ENCODE measurements at regions not wholly inside any gene's neighbourhood (a gene's known extent, or its start where the extent isn't known, plus 50 kb on each side); places are given as distances from the start of the nearest gene placed in this dataset.
"Not testable (repeated sequence)": the region's sequence is repeated elsewhere in the genome, so short reads cannot be mapped to it uniquely, and the experiment has no call there.

DNA sequence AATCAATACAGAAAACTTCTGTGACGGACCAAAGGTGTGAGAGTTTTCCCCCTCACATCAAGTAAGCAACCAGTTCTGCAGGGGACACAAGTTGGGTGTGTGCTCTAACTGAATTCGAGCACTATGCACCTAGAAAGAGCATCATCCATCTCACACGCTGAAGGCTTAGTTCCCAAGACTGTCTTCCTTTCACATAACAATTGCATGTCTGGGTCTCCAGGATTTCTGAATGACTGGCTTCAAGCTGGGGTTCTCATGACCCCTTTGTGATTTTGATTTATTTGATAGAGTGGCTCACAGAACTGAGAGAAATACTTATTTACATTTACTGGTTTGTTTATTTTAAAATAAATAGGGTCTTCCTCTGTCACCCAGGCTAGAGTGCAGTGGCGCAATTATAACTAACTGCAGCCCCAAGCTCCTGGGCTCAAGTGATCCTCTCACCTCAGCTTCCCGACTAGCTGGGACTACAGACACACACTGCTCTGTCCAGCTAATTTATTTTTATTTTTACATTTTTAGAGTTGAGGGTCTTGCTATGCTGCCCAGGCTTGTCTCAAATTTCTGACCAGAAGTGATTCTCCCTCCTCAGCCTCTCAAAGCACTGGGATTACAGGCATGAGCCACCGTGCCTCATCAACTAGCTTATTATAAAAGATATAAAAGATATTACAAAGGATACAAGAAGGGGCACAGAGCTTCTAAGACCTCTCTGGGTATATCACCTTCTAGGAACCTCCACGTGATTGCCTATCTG, 316.7 kb upstream of the CDH12 start:
- no peak for DNase-seq
- H3K4me3 ChIP-seq = no peak overlapping the region
- no peaks in the 10 kb centered on the region for H3K36me3 ChIP-seq
- no peaks in the 10 kb centered on the region for H3K27me3 ChIP-seq
- H3K9me3 ChIP-seq = no peaks in the 10 kb centered on the region

DNA sequence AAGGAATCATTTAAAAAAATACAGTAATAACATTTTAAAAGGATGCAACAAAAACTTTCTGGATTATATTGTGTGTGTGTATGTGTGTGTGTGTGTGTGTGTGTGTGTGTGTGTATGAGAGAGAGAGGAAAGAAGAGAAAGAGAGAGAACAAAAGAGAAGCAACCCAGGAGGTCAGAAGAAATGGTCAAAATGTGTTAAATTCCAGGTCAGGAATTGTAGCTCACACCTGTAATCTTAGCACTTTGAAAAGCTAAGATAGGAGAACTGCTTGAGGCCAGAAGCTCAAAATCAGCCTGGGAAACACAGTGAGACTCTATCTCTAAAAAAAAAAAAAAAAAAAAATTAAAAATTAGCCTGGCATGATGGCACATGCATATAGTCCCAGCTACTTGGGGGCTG, 311.8 kb upstream of the CDH12 start:
- no peak overlapping the region for H3K4me3 ChIP-seq
- no peak for DNase-seq
- no peaks in the 10 kb centered on the region for H3K9me3 ChIP-seq
- no peaks in the 10 kb centered on the region for H3K36me3 ChIP-seq
- H3K27me3 ChIP-seq = no peaks in the 10 kb centered on the region

DNA sequence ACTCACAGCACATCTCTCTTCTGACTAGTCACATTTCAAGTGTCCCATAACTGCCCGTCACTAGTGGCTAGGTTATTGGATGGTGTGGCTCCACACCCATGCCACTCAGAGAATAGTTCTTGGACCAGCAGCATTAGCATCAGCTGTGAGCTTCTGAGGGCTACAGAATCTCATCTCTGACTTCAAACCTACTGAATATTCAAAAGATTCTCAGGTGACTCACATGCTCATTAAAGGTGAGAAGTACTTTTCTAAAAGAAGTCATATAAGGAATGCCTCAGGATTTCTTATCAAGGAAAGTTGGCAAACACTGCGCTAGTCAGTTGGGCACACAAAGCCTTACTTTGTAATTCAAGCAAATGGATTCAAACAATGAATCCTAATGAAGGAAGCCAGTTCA, 305.0 kb upstream of the CDH12 start:
- no peak for DNase-seq
- Histone ChIP-seq H3K27me3 (no peaks in the 10 kb centered on the region), H3K9me3 (no peaks in the 10 kb centered on the region), H3K36me3 (no peaks in the 10 kb centered on the region), H3K4me3 (no peak overlapping the region)

DNA sequence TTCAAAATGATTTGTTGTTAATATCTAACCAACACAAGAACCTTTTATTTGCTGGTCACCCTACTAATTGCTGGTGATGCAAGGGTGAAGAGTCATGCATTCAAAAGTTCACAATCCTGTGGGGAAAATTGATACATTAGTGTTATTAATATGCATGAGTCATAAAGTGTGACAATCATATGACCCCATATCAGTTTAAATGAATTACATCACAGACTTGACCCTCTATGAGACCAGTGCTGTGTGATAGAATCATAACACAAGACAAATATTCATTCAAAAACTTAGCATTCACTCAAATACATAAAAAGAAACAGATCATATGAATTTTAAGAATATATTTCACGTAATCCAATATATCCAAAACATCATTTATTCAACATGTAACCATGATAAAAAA, 304.6 kb upstream of the CDH12 start:
- H3K4me3 ChIP-seq = no peak overlapping the region
- DNase-seq = no peak

DNA sequence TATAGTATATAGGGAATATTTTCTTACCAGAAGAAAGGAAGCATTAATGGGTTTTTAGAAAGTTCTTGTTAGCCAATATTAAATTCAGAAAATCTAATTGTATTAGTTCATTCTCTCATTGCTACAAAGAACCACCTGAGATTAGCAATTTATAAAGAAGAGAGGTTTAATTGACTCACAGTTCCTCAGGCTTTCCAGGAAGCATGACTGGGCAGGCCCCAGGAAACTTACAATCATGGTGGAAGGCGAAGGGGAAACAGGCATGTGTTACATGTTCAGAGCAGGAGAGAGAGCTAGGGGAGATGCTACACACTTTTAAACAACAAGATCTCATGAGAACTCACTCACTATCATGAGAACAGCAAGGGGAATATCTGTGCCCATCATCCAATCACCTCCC, 304.0 kb upstream of the CDH12 start:
- H3K36me3 ChIP-seq = no peaks in the 10 kb centered on the region
- no peak overlapping the region for H3K4me3 ChIP-seq
- no peaks in the 10 kb centered on the region for H3K27me3 ChIP-seq
- DNase-seq = no peak
- H3K9me3 ChIP-seq = no peaks in the 10 kb centered on the region

More for the DNA sequence above, 304.6 kb upstream of the CDH12 start:
- Histone ChIP-seq H3K27me3 (no peaks in the 10 kb centered on the region), H3K9me3 (no peaks in the 10 kb centered on the region), H3K36me3 (no peaks in the 10 kb centered on the region)

DNA sequence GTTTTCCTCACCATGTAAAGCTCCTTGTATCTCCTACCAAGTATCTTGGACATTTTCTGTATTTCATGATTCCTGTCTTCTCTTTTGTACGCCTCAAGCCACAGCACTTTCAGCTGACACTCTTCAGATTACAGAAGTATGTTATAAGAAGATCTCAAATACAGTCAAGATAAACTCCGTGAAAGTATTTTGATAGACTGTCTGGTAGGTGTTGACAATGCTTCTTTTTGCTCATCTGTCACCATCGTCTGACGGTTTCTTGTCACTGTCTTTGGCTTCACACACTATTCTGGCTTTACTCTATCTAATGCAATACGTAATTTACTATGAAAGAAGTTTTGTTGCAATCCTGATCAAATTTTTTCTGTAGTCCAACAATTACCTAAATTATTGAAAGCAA, 294.5 kb upstream of the CDH12 start:
- no peaks in the 10 kb centered on the region for H3K36me3 ChIP-seq
- 0 out of 2 replicates have a peak, but pooled peaks cover 4% of the 10 kb centered on the region for H3K9me3 ChIP-seq
- H3K27me3 ChIP-seq = no peaks in the 10 kb centered on the region
- no peak for DNase-seq
- no peak overlapping the region for H3K4me3 ChIP-seq

DNA sequence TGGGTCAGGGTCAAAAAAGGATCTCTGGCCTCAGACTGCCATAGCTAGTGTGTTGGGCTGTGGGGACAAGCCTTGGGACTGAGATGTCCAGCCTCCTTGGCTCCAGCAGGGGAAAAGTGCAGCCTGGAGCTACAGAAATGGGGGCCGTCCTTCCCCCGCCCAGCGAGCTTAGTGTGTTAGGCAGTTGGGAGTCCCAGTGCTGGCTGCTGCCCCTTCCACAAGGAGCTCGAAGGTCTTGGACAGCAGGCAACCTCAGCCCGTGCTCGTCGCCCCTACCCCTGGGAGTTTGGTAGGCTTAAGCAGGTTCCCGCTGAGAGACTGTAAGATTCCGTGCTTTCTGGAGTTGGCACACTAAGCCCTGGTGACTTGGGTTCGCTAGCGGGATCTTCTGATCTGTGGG, 293.0 kb upstream of the CDH12 start:
- no peak for DNase-seq
- Histone ChIP-seq H3K4me3 (no peak overlapping the region), H3K27me3 (no peaks in the 10 kb centered on the region), H3K9me3 (0 out of 2 replicates have a peak, but pooled peaks cover 4% of the 10 kb centered on the region), H3K36me3 (no peaks in the 10 kb centered on the region)

DNA sequence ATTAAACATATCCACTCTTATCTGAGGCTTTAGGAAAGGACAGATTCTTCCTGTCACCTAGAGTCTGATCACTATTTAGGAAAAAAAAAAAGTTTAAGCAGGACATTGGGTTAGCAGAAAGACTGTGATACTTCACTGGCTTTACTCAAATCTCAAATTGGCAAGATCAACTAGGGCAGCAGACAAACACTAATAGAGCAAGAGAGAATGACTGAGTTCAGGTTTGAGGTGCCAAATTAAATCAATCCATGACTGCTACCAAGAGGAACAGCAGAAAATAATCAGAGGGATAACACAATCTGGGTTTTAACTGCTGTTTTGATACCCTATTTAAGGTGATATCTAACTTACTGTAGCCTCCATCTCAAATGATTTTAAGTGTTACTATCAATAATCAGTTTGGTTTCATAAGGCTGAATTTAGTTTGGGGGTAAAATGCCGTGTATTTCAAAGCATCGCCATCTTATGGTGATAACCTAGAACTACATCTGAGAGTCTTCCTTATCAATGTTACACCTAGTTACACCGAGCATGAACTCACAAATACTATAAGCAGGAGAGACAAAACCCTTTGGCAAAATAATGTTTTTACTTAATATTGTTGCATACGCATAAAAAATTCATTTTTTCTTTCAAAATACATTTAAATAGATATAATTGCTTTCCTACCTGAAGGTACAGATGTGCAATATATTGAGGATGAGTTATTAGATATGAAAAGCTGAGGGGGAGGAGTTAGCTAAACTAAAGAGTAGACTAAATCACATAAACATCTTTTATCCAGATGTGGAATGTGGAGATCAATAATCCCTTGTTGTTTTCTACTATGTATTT, 286.4 kb upstream of the CDH12 start:
- Histone ChIP-seq H3K36me3 (no peaks in the 10 kb centered on the region), H3K9me3 (0 out of 2 replicates have a peak, but pooled peaks cover 4% of the 10 kb centered on the region), H3K27me3 (no peaks in the 10 kb centered on the region), H3K4me3 (no peak overlapping the region)
- no peak for DNase-seq

DNA sequence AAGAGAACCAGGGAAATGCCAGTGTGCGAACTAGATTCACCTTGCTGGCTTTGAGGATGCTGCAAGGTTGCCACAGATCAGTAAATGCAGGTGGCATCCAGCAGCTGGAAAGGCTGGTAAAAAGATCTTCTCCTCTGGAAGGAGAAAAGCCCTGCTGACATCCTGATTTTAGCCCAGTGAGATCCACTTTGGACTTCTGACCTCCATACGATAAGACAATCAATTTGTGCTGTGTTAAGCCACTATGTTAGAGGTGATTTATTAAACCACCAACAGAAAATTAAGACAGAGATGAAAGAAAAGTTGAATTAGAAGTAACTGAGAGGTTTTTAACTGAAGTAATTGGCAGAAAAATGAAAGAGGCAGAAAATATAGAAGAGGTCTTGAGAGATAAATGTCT, 283.8 kb upstream of the CDH12 start:
- Histone ChIP-seq H3K9me3 (no peaks in the 10 kb centered on the region), H3K36me3 (no peaks in the 10 kb centered on the region), H3K4me3 (no peak overlapping the region), H3K27me3 (no peaks in the 10 kb centered on the region)
- no peak for DNase-seq

DNA sequence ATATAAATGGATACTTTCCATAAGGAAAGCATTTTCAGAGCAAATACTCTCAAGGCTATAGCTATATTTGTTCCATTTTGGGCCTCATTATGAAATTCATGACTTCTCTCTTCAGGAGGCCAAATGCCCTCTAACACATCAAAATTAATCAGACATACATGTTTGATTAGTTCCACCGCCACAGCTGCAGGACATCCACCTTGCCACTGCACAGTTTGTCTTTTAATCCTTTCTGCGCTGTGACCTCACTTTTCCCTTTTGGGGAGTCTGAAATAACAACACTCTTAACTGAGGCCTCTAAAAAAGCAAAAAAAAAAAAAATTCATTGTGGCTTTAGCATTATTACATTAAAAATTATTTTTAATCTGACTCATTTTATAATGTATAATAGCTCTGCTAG, 279.1 kb upstream of the CDH12 start:
- Histone ChIP-seq H3K36me3 (no peaks in the 10 kb centered on the region), H3K9me3 (peaks cover 16% of the 10 kb centered on the region), H3K4me3 (no peak overlapping the region), H3K27me3 (no peaks in the 10 kb centered on the region)
- no peak for DNase-seq

DNA sequence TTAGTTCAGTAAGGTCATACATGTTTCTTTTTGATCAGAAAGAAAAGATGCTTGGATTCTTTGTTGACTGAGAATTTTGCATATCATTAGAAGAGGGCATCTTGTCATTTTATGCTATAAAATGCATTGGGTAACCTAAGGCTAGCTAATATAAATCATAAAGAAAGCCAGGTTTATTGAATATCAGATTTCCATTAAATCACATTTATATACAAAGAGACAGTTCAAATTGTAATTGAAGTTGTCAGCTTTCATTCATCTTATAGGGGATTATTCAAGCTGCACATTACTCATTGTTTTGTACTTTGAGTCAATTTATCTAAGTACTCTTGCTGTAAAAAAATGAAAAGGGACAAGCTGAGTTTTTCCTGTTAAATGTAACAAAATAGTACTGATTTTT, 259.1 kb upstream of the CDH12 start:
- no peak for DNase-seq
- H3K27me3 ChIP-seq = no peaks in the 10 kb centered on the region
- no peak overlapping the region for H3K4me3 ChIP-seq
- H3K36me3 ChIP-seq = no peaks in the 10 kb centered on the region
- 0 out of 2 replicates have a peak, but pooled peaks cover 2% of the 10 kb centered on the region for H3K9me3 ChIP-seq

DNA sequence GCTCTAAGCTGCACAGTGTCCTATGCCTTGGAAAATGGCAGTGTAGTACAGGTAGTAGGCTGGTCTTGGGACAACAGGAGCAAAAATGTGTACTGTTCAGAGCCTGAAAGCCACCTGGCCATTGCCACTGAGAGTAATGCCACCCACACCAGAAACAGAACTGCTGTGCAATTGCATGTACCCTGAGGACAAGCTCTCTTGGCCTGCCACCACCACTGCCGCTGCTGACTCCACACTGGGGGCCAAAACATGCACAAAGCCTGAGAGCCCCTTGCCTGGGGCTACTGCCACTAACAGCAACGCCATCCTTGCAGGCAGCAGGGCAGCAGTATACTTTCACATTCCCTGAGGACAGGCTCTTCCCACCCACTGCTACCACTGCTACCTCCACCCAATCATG, 251.9 kb upstream of the CDH12 start:
- Histone ChIP-seq H3K36me3 (no peaks in the 10 kb centered on the region), H3K4me3 (no peak overlapping the region), H3K27me3 (no peaks in the 10 kb centered on the region), H3K9me3 (0 out of 2 replicates have a peak, but pooled peaks cover 5% of the 10 kb centered on the region)
- no peak for DNase-seq

DNA sequence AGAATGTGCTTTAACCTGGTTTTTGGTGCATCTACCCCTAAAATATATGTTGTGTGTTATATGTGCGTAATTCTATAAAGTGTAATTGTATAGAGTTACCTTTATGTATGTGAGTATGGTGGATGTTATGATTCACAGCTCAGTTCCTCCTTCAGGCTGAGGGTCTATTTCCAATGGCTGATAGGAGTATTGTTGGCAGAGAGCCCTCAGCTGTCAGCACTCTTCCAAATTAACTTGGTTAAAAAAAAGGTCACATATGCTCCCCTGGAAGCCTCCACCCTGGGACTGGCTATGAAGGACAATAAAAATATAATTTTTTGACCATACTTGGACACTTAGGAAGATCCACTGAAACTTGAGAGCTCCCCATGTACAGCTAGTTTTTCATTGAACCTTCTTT, 250.4 kb upstream of the CDH12 start:
- Histone ChIP-seq H3K36me3 (no peaks in the 10 kb centered on the region), H3K9me3 (0 out of 2 replicates have a peak, but pooled peaks cover 5% of the 10 kb centered on the region), H3K27me3 (no peaks in the 10 kb centered on the region), H3K4me3 (no peak overlapping the region)
- no peak for DNase-seq

DNA sequence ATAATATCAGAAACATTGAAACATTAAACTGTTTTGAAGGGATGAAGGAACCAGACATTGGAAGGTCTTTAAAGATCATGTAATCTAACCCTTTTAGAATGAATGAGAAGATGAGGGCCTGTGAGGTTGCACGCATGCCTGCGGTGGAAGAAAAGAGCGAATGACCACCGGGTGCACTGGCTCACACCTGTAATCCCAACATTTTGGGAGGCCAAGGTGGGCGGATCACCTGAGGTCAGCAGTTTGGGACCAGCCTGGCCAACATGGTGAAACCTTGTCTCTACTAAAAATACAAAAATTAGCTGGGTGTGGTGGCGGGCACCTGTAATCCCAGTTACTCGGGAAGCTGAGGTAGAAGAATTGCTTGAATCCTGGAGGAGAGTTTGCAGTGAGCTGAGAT, 242.3 kb upstream of the CDH12 start:
- not testable (repeated sequence) for H3K4me3 ChIP-seq, H3K9me3 ChIP-seq, H3K27me3 ChIP-seq, DNase-seq, H3K36me3 ChIP-seq

DNA sequence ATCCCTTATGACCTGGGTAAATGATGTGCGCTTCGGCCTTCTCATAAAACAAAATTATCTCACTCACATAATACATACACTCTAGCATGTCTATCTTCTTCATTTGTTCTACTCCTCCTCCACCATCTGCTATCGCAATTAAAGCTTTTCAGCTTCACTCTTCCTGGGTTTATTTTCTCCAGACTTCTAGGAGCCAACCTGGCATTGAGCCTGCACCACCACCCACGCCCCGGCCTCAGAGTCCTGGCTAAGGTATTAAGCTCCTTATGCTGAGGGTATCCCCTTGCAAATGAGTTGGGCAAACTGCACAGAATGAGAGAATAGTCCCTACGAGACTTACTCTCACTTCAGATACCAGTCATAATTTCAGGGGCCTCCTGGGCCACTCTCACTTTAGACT, 236.1 kb upstream of the CDH12 start:
- Histone ChIP-seq H3K4me3 (no peak overlapping the region), H3K36me3 (no peaks in the 10 kb centered on the region), H3K27me3 (no peaks in the 10 kb centered on the region), H3K9me3 (no peaks in the 10 kb centered on the region; the same call in 1 of the 2 replicates)
- peak; percentile 76 for DNase-seq

DNA sequence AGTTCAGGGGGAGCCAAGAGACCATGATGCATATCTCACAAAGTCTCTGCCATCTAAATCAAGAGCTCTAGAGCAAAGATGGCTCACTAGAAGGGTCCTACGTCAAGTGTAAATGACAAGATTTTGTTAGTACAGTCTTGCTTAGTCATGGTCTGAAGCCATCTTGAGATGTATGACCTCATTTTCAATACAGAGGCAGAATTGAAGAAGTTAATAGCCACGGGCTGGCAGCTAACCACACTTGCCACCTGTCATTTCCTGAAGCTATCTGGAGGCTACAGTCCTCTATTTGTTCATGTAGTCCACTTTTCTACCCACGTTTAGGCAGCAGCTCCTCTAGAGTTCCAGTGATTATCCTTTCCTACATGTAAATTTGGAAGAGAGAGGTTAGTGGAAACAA, 231.7 kb upstream of the CDH12 start:
- Histone ChIP-seq H3K9me3 (no peaks in the 10 kb centered on the region), H3K36me3 (no peaks in the 10 kb centered on the region), H3K27me3 (no peaks in the 10 kb centered on the region), H3K4me3 (no peak overlapping the region)
- peak; percentile 4 for DNase-seq

DNA sequence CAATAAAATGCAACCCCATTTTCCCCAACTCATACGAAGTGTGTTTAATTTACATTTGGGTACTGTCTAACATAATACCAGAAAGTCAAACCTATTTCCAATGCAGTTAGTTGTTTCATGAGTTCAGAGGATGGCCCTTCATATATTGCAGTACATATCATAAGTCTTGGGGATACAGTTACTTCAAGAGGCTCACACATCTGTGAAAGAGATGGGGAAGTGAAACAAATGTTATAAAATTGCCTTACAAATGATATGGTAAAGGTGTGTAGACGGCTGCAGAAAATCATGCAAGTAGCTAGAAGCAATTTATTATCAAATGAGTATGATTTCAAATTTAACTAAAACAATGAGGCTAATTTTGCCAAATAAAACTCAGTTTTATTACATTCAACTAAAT, 219.0 kb upstream of the CDH12 start:
- DNase-seq = no peak
- Histone ChIP-seq H3K9me3 (no peaks in the 10 kb centered on the region), H3K36me3 (no peaks in the 10 kb centered on the region), H3K27me3 (no peaks in the 10 kb centered on the region), H3K4me3 (no peak overlapping the region)

DNA sequence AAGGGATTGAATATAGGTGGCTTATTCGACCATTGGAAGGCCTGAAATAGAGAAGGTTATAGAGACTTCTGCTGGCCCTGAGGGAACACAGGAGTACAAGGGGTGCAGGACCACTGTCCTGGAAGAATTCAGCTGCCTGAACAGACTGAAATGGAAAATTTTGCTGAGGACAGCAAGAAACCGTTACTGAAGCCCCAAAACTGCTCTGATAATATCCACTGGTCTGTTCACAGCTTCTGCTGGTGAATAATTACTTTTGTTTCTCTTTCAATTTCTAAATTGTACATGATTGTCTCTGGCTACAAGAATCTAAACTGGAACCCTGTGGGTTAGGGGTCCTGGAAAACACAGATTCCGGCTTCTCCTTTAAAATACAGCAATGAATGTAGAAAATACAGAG, 218.5 kb upstream of the CDH12 start:
- Histone ChIP-seq H3K9me3 (no peaks in the 10 kb centered on the region), H3K4me3 (no peak overlapping the region), H3K36me3 (no peaks in the 10 kb centered on the region), H3K27me3 (no peaks in the 10 kb centered on the region)
- no peak for DNase-seq

Measured in MG63 (cell line).